Ovary (tissue), 3 donors: ENCODE measurements at regions not wholly inside any gene's neighbourhood (a gene's known extent, or its start where the extent isn't known, plus 50 kb on each side); places are given as distances from the start of the nearest gene placed in this dataset.

Source experiments
- CTCF ChIP-seq, 3 donors: fragments of 450-650 bp in 2 of 3; fragments of 200-600 bp in 1 of 3; IDR thresholded peaks; one replicate each; pipeline versions ENCODE4 v1.5.1 to v1.8.0; 2016 to 2022; ENCODE audit warnings: antibody characterized with exemption in 3 of 3, mild to moderate bottlenecking in 1 of 3
- EP300 ChIP-seq: sonication (generic); formaldehyde crosslinking; IDR thresholded peaks from one replicate; pipeline ENCODE4 v1.6.1; 2017; ENCODE audit warnings: antibody characterized with exemption
- POLR2A ChIP-seq: fragments of 450-650 bp; IDR thresholded peaks from one replicate; pipeline ENCODE4 v1.6.1; 2017; ENCODE audit warnings: antibody characterized with exemption, mild to moderate bottlenecking, moderate library complexity
- donor health status: DM: no; HTN: no; CAD: no.

- TF ChIP-seq CTCF (IDR thresholded peaks at IDR 0.05) (no peak), POLR2A (no peak), EP300 (no peak)
Observed at GRCh38 chr3:87507753-87508152, 231.4 kb upstream of the POU1F1 start.
